Caki2 (cell line): ENCODE measurements at regions not wholly inside any gene's neighbourhood (a gene's known extent, or its start where the extent isn't known, plus 50 kb on each side); places are given as distances from the start of the nearest gene placed in this dataset.
"Not testable (repeated sequence)": the region's sequence is repeated elsewhere in the genome, so short reads cannot be mapped to it uniquely, and the experiment has no call there.

Source experiments
- DNase-seq: peaks from one replicate; pipeline ENCODE4 v3.0.0-alpha.2; 2015; ENCODE audit warnings: low read depth
- in situ Hi-C: cut with HindIII; loops from 2 replicates; pipeline ENCODE4 v1.10.0; 2016; ENCODE audit warnings: low sequenced_read_pairs, low pct_unique_long_range_greater_than_20kb, mixed read lengths

DNA sequence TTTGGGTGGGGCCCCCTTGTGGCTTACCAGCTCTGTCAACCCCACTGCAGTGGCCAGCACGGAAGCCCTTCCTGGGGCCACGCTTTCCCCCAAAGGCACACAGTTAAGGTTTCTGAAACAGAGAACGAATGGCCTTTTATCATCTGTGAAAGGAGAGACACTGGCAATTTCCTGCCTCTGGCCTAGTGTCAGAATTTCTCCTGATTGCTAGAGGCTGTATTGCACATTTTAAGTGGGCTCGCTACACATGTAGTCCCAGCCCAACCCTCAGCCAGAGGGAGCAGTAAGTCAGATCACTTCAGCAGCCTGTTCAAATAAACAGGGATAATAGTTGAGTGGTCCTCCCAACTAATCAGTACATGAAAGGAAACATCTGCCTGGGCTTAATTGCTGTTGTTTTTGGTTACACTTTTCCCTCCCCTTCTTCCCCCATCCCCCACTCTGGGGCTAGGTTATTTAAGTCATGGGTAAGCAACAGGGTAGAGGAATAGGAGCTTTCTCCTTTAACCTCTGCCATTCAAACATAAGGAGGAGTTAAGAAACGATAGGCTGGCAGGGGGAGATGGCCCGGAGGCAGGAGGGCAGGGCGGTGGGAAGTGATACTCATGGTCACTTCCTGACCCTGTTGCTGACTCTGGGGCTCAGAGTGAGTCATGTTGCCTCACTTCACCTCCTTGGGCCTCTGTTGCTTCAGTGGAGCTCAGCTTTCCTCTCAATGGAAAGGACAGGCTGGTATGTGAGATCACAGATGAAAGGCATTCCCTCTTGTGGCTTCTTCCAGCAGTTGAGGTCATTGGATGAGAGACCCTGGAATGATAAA is 89.3 kb upstream of the IKBKE start:
- DNase-seq, in situ Hi-C loops: not testable (repeated sequence)

DNA sequence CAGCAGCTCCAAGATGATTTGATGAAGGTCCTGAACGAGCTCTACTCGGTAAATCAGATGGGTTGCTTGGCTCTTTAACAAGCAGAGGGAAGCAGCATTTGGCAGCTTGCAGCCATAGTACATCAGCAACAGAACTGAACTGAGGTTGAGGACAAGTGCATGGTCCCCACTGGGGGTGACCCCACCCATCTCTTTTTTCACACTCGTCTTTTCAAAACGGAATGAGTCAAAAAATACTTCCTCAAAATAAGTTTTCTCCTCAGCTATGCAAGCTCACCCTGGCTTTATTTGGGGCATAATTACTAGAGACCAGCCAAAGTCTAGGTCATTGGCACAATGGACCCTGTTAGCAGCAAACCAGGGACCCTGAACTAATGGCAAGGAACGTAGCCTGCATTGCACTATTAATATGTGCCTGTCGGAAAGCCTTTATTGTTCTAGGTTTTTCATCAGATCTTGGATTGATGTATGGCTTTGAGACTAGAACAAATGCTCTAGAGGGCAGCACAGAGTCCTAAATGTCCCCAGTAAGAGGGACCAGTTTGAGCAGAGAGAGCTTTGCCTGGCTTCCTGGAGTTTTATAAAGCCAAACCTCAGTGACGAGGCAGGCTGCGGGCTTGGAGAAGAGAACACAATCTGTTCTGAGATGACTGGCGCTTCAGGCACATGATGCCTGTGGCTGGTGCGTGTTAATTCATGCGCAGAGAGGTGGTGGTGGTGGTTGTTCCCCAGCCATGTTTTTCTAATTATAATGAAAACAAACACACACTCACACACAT is 86.1 kb upstream of the IKBKE start:
- DNase-seq: peak; percentile 77
- in situ Hi-C loops: not testable (repeated sequence)

DNA sequence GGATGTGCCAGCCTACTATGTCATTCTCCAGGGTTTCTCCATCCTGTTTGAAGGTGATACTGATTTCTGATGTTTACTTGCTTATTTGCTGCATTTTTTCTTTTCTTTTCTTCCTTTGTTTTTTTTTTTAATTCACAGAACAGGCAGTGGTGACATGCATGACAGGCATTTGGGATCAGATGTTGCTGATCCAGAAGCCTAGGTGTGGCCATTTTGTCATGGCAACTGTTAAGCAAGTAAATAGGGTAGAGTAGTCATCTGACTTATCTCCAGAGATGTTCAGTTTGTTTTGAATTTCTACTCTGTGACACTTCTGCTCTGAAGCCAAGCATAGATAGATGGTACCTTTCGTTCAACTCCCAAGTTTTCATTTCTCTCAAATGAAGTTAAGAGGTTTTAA is 85.4 kb upstream of the IKBKE start:
- in situ Hi-C loops, DNase-seq: not testable (repeated sequence)

- DNase-seq, in situ Hi-C loops: not testable (repeated sequence)
These were observed 82.6 kb upstream of the IKBKE start for GRCh38 chr1:206387631-206388030.

DNA sequence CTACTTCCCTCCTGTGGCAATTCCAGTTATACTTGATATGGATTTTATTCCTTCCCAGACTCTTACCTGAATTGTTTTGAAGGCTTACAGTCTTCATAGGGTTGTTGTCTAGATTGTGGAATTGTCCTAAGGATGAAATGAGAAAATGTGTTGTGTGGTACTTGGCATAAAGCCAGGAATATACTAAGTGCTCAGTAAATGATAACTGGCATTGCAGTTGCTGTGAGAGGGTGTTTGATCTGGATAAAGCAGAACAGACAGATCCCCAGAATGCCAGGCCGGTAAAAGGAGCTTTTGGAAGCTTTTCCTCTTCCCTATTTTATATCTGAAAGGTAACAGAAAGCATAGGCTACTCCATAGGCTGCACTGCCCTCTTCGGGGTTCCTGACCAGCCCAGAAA is 78.4 kb upstream of the IKBKE start:
- in situ Hi-C loops, DNase-seq: not testable (repeated sequence)

DNA sequence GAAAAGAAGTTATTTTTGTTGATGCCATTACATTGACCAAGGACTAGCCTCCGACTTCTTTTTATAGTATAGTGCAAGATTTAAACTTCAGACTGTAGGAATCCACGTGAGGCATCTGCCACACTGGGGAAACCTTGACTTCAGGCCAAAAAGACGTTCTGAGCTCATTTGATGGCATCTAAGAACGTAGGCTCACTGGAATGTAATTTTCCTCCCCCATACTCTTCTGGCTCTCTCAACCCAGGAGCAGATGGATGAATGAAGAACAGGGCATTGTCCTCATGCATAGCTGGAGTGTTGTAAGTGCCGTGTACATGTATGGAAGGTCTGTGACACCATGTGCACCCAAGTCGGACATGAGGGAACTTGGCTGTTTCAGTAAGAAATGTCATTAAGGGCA is 72.8 kb upstream of the IKBKE start:
- DNase-seq, in situ Hi-C loops: not testable (repeated sequence)

DNA sequence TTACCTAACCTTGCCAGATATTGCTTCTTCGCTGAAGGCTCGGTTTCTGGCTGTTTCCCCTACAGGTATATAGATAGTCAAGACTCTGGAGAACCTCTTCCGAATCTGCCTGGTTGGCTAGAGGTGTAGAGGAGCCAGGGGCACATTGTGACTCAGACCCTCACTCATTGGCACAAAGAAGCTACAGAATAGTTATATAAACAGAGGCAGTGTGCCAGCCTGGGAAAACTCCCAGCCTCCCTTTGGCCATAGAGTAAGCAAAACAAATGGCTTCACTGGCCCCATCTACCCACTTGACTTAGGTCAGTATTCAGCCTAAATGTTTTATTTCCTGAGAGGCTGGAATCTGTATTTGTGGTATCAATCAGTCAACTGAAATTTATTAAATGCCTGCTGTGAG is 72.0 kb upstream of the IKBKE start:
- in situ Hi-C loops, DNase-seq: not testable (repeated sequence)

GRCh38 chr1:206403612-206404307 is 66.5 kb upstream of the IKBKE start:
- DNase-seq, in situ Hi-C loops: not testable (repeated sequence)

GRCh38 chr1:206404309-206405027 is 65.8 kb upstream of the IKBKE start:
- DNase-seq, in situ Hi-C loops: not testable (repeated sequence)

- DNase-seq, in situ Hi-C loops: not testable (repeated sequence)
These were observed 65.0 kb upstream of the IKBKE start for GRCh38 chr1:206405282-206405681.

DNA sequence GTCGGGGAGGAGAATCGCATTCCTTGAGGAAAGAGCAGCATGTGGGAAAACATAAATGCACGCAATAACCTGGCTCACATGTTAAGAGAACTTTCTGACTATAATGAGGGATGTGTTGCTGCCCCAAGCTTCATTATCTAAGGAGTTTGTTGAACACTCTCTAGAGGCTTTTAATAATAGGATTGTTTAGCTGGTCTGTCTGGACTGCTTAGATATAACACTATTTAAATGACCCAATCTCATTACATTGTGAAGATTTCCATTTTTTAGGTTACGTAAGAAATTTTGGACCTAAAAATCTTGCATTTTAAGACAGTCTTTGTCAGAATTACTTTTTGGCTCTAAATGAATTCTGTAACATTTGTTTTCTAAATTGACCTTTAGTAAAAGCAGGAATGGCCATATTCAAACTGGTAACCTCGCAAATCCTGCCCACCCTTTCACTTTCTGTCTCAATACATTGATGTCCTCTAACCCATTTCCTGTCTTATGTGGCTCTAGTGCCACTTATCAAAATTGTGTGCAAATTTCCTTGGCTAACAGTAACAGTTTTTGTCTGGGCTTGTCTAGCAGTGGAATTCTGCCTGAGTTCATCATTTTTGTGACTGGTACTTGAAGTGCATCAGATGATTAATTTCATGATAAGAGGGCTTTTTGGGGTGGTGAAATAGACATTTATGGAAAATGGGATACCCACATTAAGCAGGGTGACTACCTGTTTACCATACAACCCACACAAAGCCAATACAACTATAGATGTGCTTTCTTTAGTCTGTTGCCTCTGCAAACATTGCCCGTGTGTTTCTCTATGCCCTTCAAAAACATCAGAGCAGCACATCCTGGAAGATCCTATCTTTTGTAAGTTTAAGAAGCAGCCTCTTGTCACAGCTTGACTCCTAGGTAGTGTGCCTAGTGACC is 61.6 kb upstream of the IKBKE start:
- in situ Hi-C loops, DNase-seq: not testable (repeated sequence)

DNA sequence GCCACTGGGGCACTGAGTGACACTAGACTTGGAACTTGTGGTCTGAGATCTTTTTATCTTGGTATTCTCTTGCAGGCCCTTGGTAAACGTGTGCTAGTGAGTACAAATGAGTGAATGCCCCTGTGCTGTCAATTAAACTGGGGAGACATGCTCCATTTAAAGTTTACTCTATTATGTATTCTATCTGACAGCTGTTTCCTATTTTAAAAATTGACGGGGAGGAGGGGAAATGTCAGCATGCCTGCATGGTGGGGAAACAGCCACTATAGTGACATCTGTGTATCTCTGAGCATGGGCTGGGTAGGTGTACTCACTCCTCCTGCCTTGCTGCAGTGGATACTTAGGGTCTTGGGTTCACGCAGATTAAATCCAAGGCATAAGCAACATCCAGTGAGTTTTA is 59.0 kb upstream of the IKBKE start:
- in situ Hi-C loops: no loop called here
- no peak for DNase-seq

- in situ Hi-C loops: no loop called here
- DNase-seq: no peak
These were observed 54.3 kb upstream of the IKBKE start for GRCh38 chr1:206415942-206416341.

DNA sequence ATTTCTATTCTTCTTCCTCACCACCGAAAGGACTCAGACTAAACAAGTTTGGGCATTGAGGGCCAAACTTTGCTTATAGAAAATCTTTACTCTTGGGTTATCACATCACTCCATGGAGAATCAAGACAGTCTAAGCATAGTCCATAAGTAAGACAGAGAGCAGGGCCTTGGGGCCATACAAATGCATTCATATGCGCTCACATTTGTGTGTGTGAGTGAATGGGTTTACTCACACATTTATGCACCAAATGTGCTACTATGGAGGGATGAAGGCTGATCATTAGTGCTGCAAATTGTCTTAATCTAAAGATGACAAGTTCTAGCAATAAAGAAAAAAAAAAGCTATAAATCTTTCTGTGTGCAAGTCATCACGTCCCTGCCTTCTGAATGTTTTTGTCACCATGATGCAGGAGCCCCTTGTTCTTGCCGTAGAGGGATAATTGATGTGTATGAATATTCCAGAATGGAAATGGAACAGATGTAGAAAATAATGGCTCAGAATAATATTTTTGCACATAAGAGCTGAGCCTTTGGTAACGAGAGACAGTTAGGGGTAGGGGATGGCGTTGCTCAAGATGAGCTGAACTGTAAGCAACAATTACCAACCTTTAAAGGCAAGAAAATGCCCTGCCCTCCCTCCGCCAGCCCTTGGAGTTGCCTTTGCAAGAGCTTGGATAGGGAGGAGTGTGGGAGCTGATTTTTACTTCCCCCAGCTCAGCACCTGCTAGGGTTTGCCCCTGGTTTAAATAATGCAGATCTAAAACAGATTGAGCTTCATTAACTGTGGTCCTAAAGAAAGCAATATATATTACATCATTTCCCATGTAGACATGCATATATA is 52.3 kb upstream of the IKBKE start:
- no peak for DNase-seq
- in situ Hi-C loops: no loop called here

DNA sequence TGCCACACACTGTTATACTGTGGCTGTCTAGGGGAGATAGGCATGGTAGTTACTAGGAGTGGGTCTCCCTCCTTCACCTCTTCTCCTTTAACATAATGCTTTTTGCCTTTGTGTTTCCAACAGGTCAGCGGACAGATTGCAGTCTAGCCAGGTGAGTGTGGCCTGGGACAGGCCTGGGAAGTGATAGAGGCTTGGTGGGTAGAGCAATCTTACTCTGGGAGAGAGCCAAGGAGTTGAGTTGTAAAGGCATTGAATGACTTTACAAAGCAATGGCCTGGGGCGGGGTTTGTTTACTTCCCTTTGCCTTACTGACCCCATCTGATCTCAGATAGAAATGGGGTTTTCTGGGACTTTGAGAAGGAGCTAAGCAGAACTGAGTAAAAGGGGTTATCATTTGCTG is 51.0 kb upstream of the IKBKE start:
- in situ Hi-C loops: no loop called here
- no peak for DNase-seq

- DNase-seq: no peak
- in situ Hi-C loops: no loop called here
These were observed 50.5 kb upstream of the IKBKE start for GRCh38 chr1:206419783-206420182.

DNA sequence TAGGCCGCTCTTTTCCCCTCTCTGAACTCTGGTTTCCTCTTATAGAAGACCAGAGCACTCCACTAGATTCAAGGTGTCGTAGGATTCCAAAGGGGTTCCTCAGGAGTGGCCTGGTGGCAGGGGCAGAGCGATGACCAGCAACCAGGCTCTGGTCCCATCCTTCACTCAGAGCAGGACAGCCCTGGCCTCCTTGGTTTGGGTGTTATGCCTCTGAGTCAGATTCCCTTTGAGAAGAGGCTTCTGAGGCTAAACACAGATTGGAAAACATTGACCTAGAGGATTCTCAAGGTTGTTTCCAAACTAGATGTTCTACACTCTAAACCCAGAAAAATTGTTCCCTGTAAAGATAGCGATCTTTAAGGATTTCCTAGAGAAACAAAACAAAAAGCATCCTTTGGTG is 49.8 kb upstream of the IKBKE start:
- no peak for DNase-seq
- in situ Hi-C loops: no loop called here
